Suprapubic skin (tissue), 4 donors: ENCODE measurements at regions not wholly inside any gene's neighbourhood (a gene's known extent, or its start where the extent isn't known, plus 50 kb on each side); places are given as distances from the start of the nearest gene placed in this dataset.

Experiments used
- DNase-seq, 2 donors: peaks; one replicate each; pipeline ENCODE4 v3.0.0-alpha.2; 2019; ENCODE audit warnings: low spot score in 2 of 2
- H3K27ac ChIP-seq: fragments of 200-600 bp; sonication (generic); one replicate; pipeline ENCODE4 v1.5.1; 2019
- H3K27me3 ChIP-seq: fragments of 200-600 bp; sonication (generic); one replicate; pipeline ENCODE4 v1.5.1; 2019
- H3K36me3 ChIP-seq: fragments of 200-600 bp; sonication (generic); one replicate; pipeline ENCODE4 v1.5.1; 2019
- H3K4me1 ChIP-seq: fragments of 200-600 bp; sonication (generic); one replicate; pipeline ENCODE4 v1.5.1; 2019
- H3K4me3 ChIP-seq: fragments of 200-600 bp; sonication (generic); one replicate; pipeline ENCODE4 v1.5.1; 2019; ENCODE audit warnings: mild to moderate bottlenecking
- H3K9me3 ChIP-seq: fragments of 200-600 bp; sonication (generic); one replicate; pipeline ENCODE4 v1.5.1; 2019
- EP300 ChIP-seq: sonication (generic); formaldehyde crosslinking; IDR thresholded peaks from one replicate; pipeline ENCODE4 v1.6.1; 2017; ENCODE audit warnings: antibody characterized with exemption
- POLR2A ChIP-seq, 2 donors: fragments of 450-650 bp; IDR thresholded peaks; one replicate each; pipeline ENCODE4 v1.6.1; 2017; ENCODE audit warnings: antibody characterized with exemption in 2 of 2, mild to moderate bottlenecking in 2 of 2, moderate library complexity in 2 of 2
- POLR2AphosphoS5 ChIP-seq, 3 donors: sonication (generic); formaldehyde crosslinking; IDR thresholded peaks; one replicate each; pipeline ENCODE4 v1.6.1; 2017; ENCODE audit warnings: antibody characterized with exemption in 3 of 3
- WGBS: methylation state at CpG from one replicate; pipeline ENCODE4 v1.1.5; 2018; 5-methylcytosine and 5-hydroxymethylcytosine counted together
- TF ChIP-seq, protein P1 (sequence below), 2 donors: fragments of 200-600 bp in 1 of 2; fragments of 450-650 bp in 1 of 2; sonication (generic) in 1 of 2; IDR thresholded peaks; one replicate each; pipeline ENCODE4 v1.5.1; 2016 to 2019; ENCODE audit warnings: antibody characterized with exemption in 2 of 2, mild to moderate bottlenecking in 1 of 2, moderate library complexity in 1 of 2

- Histone ChIP-seq H3K27ac (no peak overlapping the region), H3K4me1 (no peaks in the 10 kb centered on the region), H3K4me3 (no peak overlapping the region), H3K36me3 (no peaks in the 10 kb centered on the region), H3K9me3 (no peaks in the 10 kb centered on the region), H3K27me3 (no peaks in the 10 kb centered on the region)
- 84% methylated on average over 5 of the region's 5 CpGs for WGBS
- DNase-seq: no peak
- TF ChIP-seq EP300 (no peak), POLR2A (IDR thresholded peaks at IDR 0.05) (no peak), POLR2AphosphoS5 (IDR thresholded peaks at IDR 0.05) (no peak)
- TF ChIP-seq, protein P1, sequence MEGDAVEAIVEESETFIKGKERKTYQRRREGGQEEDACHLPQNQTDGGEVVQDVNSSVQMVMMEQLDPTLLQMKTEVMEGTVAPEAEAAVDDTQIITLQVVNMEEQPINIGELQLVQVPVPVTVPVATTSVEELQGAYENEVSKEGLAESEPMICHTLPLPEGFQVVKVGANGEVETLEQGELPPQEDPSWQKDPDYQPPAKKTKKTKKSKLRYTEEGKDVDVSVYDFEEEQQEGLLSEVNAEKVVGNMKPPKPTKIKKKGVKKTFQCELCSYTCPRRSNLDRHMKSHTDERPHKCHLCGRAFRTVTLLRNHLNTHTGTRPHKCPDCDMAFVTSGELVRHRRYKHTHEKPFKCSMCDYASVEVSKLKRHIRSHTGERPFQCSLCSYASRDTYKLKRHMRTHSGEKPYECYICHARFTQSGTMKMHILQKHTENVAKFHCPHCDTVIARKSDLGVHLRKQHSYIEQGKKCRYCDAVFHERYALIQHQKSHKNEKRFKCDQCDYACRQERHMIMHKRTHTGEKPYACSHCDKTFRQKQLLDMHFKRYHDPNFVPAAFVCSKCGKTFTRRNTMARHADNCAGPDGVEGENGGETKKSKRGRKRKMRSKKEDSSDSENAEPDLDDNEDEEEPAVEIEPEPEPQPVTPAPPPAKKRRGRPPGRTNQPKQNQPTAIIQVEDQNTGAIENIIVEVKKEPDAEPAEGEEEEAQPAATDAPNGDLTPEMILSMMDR (IDR thresholded peaks at IDR 0.05): no peak
Observed at GRCh38 chr5:5719292-5719691, 296.8 kb downstream of the ICE1 start.

- no peak for TF ChIP-seq EP300
- TF ChIP-seq POLR2A (IDR thresholded peaks at IDR 0.05): no peak
- no peak for TF ChIP-seq POLR2AphosphoS5 (IDR thresholded peaks at IDR 0.05)
- TF ChIP-seq, protein P1 (IDR thresholded peaks at IDR 0.05): no peak
- no peaks in the 10 kb centered on the region for H3K9me3 ChIP-seq
- H3K36me3 ChIP-seq: no peaks in the 10 kb centered on the region
- H3K27ac ChIP-seq: no peak overlapping the region
- no peaks in the 10 kb centered on the region for H3K4me1 ChIP-seq
- no peak overlapping the region for H3K4me3 ChIP-seq
- 57% methylated on average over 5 of the region's 5 CpGs for WGBS
- no peaks in the 10 kb centered on the region for H3K27me3 ChIP-seq
- DNase-seq: no peak
Observed at GRCh38 chr5:5716665-5717064, 294.2 kb downstream of the ICE1 start.

- Histone ChIP-seq H3K9me3 (no peaks in the 10 kb centered on the region), H3K4me1 (no peaks in the 10 kb centered on the region), H3K27me3 (no peaks in the 10 kb centered on the region), H3K36me3 (no peaks in the 10 kb centered on the region), H3K4me3 (no peak overlapping the region), H3K27ac (no peak overlapping the region)
- 49% methylated on average over 1 of the region's 1 CpG for WGBS
- DNase-seq: no peak
- TF ChIP-seq EP300: no peak
- no peak for TF ChIP-seq POLR2AphosphoS5 (IDR thresholded peaks at IDR 0.05)
- TF ChIP-seq, protein P1 (IDR thresholded peaks at IDR 0.05): no peak
- TF ChIP-seq POLR2A (IDR thresholded peaks at IDR 0.05): no peak
Observed at GRCh38 chr5:5711592-5711991, 289.1 kb downstream of the ICE1 start.

DNA sequence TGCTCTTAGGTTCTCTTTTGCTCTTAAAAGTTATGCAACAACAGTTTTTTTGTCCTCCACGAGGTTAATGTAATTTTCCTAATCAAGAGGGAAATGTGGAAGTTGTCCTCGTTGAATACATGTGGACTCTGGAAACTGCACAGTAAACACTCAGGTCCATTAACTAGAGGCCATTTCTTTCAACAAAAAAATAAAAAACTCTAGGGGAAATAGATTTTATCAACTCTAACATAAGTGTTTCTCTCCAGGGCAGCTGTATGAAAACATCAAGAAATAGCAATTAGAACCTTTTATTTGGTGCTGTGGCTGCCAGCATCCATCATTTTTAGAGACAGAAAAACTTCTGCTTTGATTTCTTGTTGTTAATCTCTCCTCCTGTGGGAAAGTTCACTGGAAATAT lies 288.6 kb downstream of the ICE1 start:
- H3K4me3 ChIP-seq: no peak overlapping the region
- TF ChIP-seq POLR2AphosphoS5 (IDR thresholded peaks at IDR 0.05): no peak
- TF ChIP-seq EP300: no peak
- no peak for TF ChIP-seq POLR2A (IDR thresholded peaks at IDR 0.05)
- TF ChIP-seq, protein P1 (IDR thresholded peaks at IDR 0.05): no peak
- no peaks in the 10 kb centered on the region for H3K9me3 ChIP-seq
- WGBS: 9% methylated on average over 2 of the region's 2 CpGs
- no peaks in the 10 kb centered on the region for H3K36me3 ChIP-seq
- no peaks in the 10 kb centered on the region for H3K4me1 ChIP-seq
- no peak overlapping the region for H3K27ac ChIP-seq
- no peaks in the 10 kb centered on the region for H3K27me3 ChIP-seq
- no peak for DNase-seq

DNA sequence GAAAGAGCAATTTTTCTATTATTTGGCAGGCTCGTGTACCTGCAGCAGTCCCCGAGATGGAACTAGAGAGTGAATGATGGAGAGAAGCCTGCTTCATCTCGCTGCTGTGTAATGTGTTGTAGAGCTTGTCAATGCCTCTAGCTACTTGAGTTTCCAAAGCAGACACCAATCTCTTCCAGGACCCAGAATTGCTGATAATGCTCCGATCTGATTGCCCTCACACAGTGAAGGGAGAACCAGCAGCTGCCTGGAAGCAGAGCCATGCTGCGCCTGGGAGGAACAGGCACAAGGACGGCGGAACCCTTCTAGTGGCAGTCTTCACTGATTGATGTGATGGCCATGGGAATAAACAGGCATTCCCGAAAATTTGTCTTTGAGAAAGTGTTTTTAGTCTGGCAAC lies 288.0 kb downstream of the ICE1 start:
- H3K4me1 ChIP-seq: no peaks in the 10 kb centered on the region
- no peaks in the 10 kb centered on the region for H3K27me3 ChIP-seq
- WGBS: 60% methylated on average over 8 of the region's 8 CpGs
- no peak overlapping the region for H3K27ac ChIP-seq
- H3K4me3 ChIP-seq: no peak overlapping the region
- TF ChIP-seq EP300: no peak
- TF ChIP-seq, protein P1 (IDR thresholded peaks at IDR 0.05): no peak
- no peak for TF ChIP-seq POLR2A (IDR thresholded peaks at IDR 0.05)
- TF ChIP-seq POLR2AphosphoS5 (IDR thresholded peaks at IDR 0.05): no peak
- H3K36me3 ChIP-seq: no peaks in the 10 kb centered on the region
- DNase-seq: no peak
- H3K9me3 ChIP-seq: no peaks in the 10 kb centered on the region
